Smooth muscle cell (in vitro differentiated cells): ENCODE measurements at regions not wholly inside any gene's neighbourhood (a gene's known extent, or its start where the extent isn't known, plus 50 kb on each side); places are given as distances from the start of the nearest gene placed in this dataset.

Experiments used
- DNase-seq: peaks from one replicate; lab custom pipeline; 2025; ENCODE audit not compliant: unreplicated experiment; lab: John Stamatoyannopoulos, UW
- H2AFZ ChIP-seq: fragments of 200-600 bp; sonication (generic); 2 replicates; pipeline ENCODE4 v1.6.0; 2016; ENCODE audit warnings: antibody characterized with exemption, low read depth, mild to moderate bottlenecking
- H3F3A ChIP-seq: fragments of 200-600 bp; sonication (generic); 2 replicates; pipeline ENCODE4 v1.6.0; 2017; ENCODE audit warnings: antibody characterized with exemption, low read depth
- H3K27ac ChIP-seq: fragments of 200-600 bp; sonication (generic); 2 replicates; pipeline ENCODE4 v1.5.1; 2016; ENCODE audit warnings: low read depth, mild to moderate bottlenecking
- H3K27me3 ChIP-seq: fragments of 200-600 bp; sonication (generic); 2 replicates; pipeline ENCODE4 v1.6.1; 2016; ENCODE audit warnings: low read depth, mild to moderate bottlenecking
- H3K36me3 ChIP-seq: fragments of 200-600 bp; sonication (generic); 2 replicates; pipeline ENCODE4 v1.5.1; 2016; ENCODE audit warnings: low read depth
- H3K4me1 ChIP-seq: fragments of 200-600 bp; sonication (generic); 2 replicates; pipeline ENCODE4 v1.5.1; 2016; ENCODE audit warnings: low read depth
- H3K4me2 ChIP-seq: fragments of 200-600 bp; sonication (generic); 2 replicates; pipeline ENCODE4 v1.6.0; 2016; ENCODE audit warnings: mild to moderate bottlenecking
- H3K4me3 ChIP-seq: fragments of 200-600 bp; sonication (generic); 2 replicates; pipeline ENCODE4 v1.5.1; 2016; ENCODE audit warnings: mild to moderate bottlenecking
- H3K79me2 ChIP-seq: fragments of 200-600 bp; sonication (generic); 2 replicates; pipeline ENCODE4 v1.6.0; 2016; ENCODE audit warnings: low read depth, mild to moderate bottlenecking
- H3K9ac ChIP-seq: fragments of 200-600 bp; sonication (generic); 2 replicates; pipeline ENCODE4 v1.6.0; 2016; ENCODE audit warnings: low read depth
- H3K9me3 ChIP-seq: fragments of 200-600 bp; sonication (generic); replicated peaks from 2 replicates; pipeline ENCODE4 v1.5.1; 2016; ENCODE audit warnings: low read depth
- H4K20me1 ChIP-seq: fragments of 200-600 bp; sonication (generic); 2 replicates; pipeline ENCODE4 v1.6.0; 2016; ENCODE audit warnings: low read depth
- WGBS: methylation state at CpG from one replicate; pipeline ENCODE4 v1.1.7; 2016; ENCODE audit warnings: low lambda C conversion rate; 5-methylcytosine and 5-hydroxymethylcytosine counted together
- TF ChIP-seq, protein P1 (sequence below): fragments of 200-600 bp; sonication (generic); IDR thresholded peaks from 2 replicates; pipeline ENCODE4 v1.5.1; 2017; ENCODE audit warnings: borderline replicate concordance, mild to moderate bottlenecking, antibody characterized with exemption; ENCODE audit not compliant: insufficient read depth, poor library complexity, severe bottlenecking

DNA sequence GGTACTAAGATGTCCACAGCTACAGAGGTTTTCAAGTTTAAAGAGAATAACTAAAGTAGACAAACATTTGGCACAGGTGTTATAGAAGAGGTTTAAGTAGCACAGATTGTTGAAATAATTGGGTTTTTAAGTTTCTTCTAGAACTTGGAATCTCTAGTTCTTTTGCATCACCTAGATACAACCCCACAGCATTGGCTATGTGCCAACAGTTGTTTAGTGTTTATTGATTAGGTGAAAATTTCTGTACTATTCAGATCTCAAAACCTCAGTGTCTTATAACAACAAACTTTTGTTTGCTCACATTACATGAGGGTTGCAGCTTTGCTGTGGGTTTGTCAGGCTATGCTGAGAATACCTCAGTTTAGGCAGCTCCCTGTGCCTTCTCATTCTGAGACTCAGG, 162.5 kb downstream of the TBX15 start:
- DNase-seq, result no peak
- H3K4me3 ChIP-seq, result no peak overlapping the region
- H4K20me1 ChIP-seq, result no peaks in the 10 kb centered on the region
- no peaks in the 10 kb centered on the region for H3F3A ChIP-seq
- no peaks in the 10 kb centered on the region for H3K79me2 ChIP-seq
- TF ChIP-seq, protein P1, sequence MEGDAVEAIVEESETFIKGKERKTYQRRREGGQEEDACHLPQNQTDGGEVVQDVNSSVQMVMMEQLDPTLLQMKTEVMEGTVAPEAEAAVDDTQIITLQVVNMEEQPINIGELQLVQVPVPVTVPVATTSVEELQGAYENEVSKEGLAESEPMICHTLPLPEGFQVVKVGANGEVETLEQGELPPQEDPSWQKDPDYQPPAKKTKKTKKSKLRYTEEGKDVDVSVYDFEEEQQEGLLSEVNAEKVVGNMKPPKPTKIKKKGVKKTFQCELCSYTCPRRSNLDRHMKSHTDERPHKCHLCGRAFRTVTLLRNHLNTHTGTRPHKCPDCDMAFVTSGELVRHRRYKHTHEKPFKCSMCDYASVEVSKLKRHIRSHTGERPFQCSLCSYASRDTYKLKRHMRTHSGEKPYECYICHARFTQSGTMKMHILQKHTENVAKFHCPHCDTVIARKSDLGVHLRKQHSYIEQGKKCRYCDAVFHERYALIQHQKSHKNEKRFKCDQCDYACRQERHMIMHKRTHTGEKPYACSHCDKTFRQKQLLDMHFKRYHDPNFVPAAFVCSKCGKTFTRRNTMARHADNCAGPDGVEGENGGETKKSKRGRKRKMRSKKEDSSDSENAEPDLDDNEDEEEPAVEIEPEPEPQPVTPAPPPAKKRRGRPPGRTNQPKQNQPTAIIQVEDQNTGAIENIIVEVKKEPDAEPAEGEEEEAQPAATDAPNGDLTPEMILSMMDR, result no peak
- no peaks in the 10 kb centered on the region for H3K36me3 ChIP-seq
- H2AFZ ChIP-seq, result no peak overlapping the region
- no peaks in the 10 kb centered on the region for H3K9me3 ChIP-seq
- H3K27me3 ChIP-seq, result no peaks in the 10 kb centered on the region
- H3K4me2 ChIP-seq, result no peak overlapping the region
- H3K4me1 ChIP-seq, result no peaks in the 10 kb centered on the region
- no peak overlapping the region for H3K9ac ChIP-seq
- no peak overlapping the region for H3K27ac ChIP-seq

DNA sequence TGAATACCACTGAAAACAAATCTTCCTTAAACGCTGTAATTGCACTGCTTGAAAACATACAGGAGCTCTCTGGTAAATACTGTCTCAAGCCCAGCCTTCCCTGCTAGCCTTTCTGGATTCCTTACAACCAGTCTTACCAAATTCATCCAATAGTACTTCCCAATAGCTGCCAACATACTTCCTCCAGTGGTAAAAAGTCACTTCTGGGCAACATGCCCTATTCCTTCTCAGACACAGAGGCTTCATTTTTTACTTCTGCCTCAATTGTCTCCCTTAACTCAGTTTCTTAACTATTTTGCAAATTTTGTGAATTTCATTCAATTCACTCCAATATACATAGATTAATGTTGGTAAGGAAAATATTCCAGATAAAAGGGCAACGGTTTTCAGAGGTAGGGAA, 166.3 kb downstream of the TBX15 start:
- Histone ChIP-seq H3K9me3 (no peaks in the 10 kb centered on the region), H3F3A (no peaks in the 10 kb centered on the region), H3K9ac (no peak overlapping the region), H2AFZ (no peak overlapping the region), H3K27ac (no peak overlapping the region), H3K36me3 (no peaks in the 10 kb centered on the region), H3K79me2 (no peaks in the 10 kb centered on the region), H3K4me1 (no peaks in the 10 kb centered on the region), H3K4me3 (no peak overlapping the region), H3K4me2 (no peak overlapping the region), H3K27me3 (no peaks in the 10 kb centered on the region), H4K20me1 (no peaks in the 10 kb centered on the region)
- WGBS, result 62% methylated on average over 2 of the region's 2 CpGs
- TF ChIP-seq, protein P1, result no peak
- no peak for DNase-seq

DNA sequence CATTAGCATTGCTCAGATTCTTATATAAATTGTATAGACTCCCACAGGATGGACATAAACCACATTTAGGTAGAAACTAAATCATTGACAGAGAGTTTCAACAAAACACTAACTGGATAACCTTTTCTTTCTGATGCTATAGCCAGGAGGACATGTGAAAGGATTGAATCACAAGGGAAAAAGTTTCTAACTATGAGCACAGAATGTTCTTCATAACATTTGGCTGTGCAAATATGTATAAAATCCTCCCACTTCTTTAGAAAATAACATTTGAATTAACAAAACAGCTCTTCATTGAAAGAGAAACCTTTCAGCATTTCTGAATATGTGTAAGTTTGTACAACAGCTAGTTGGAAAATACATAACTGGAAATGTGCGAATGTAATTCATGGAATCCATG, 167.3 kb downstream of the TBX15 start:
- Histone ChIP-seq H3K9me3 (no peaks in the 10 kb centered on the region), H3K79me2 (no peaks in the 10 kb centered on the region), H3F3A (no peaks in the 10 kb centered on the region), H3K4me2 (no peak overlapping the region), H3K36me3 (no peaks in the 10 kb centered on the region), H3K9ac (no peak overlapping the region), H3K27ac (no peak overlapping the region), H3K4me3 (no peak overlapping the region), H3K27me3 (no peaks in the 10 kb centered on the region), H3K4me1 (no peaks in the 10 kb centered on the region), H4K20me1 (no peaks in the 10 kb centered on the region), H2AFZ (no peak overlapping the region)
- WGBS, result 96% methylated on average over 1 of the region's 1 CpG
- TF ChIP-seq, protein P1, result no peak
- no peak for DNase-seq

- 83% methylated on average over 2 of the region's 2 CpGs for WGBS
- H3K4me2 ChIP-seq, result no peak overlapping the region
Measured at GRCh38 chr1:118815909-118816308, 172.2 kb downstream of the TBX15 start.

More at GRCh38 chr1:118815909-118816308, 172.2 kb downstream of the TBX15 start:
- Histone ChIP-seq H4K20me1 (no peaks in the 10 kb centered on the region), H3K27me3 (no peaks in the 10 kb centered on the region), H3K27ac (no peak overlapping the region), H3K4me3 (no peak overlapping the region), H3K9me3 (no peaks in the 10 kb centered on the region), H2AFZ (no peak overlapping the region), H3K4me1 (no peaks in the 10 kb centered on the region), H3K79me2 (no peaks in the 10 kb centered on the region), H3K9ac (no peak overlapping the region), H3K36me3 (no peaks in the 10 kb centered on the region), H3F3A (no peaks in the 10 kb centered on the region)
- TF ChIP-seq, protein P1, result no peak
- DNase-seq, result no peak
